H9 (cell line): ENCODE measurements at regions not wholly inside any gene's neighbourhood (a gene's known extent, or its start where the extent isn't known, plus 50 kb on each side); places are given as distances from the start of the nearest gene placed in this dataset.

Experiments used
- DNase-seq: peaks from one replicate; pipeline ENCODE4 v3.0.0-alpha.2; 2017
- H2AFZ ChIP-seq: one replicate; pipeline ENCODE4 v1.6.1; 2013; ENCODE audit warnings: mild to moderate bottlenecking, low read length, control low read depth, moderate library complexity
- H2AK5ac ChIP-seq: 2 replicates; pipeline ENCODE4 v1.6.1; 2013; ENCODE audit warnings: low read length, control low read depth, mixed read lengths; ENCODE audit not compliant: insufficient read length
- H2BK120ac ChIP-seq: one replicate; pipeline ENCODE4 v1.6.1; 2013; ENCODE audit warnings: low read depth, mild to moderate bottlenecking, low read length, control low read depth, inconsistent platforms; ENCODE audit not compliant: poor library complexity, severe bottlenecking
- H2BK12ac ChIP-seq: 2 replicates; pipeline ENCODE4 v1.6.1; 2013; ENCODE audit warnings: low read length, control low read depth, mixed read lengths, low read depth; ENCODE audit not compliant: insufficient read length
- H2BK15ac ChIP-seq: 2 replicates; pipeline ENCODE4 v1.6.1; 2013; ENCODE audit warnings: low read depth, low read length, control low read depth
- H2BK20ac ChIP-seq: one replicate; pipeline ENCODE4 v1.6.1; 2013; ENCODE audit warnings: low read depth, mild to moderate bottlenecking, low read length, control low read depth, inconsistent platforms; ENCODE audit not compliant: poor library complexity, severe bottlenecking
- H2BK5ac ChIP-seq: 2 replicates; pipeline ENCODE4 v1.6.1; 2013; ENCODE audit warnings: low read length, control low read depth, mixed read lengths; ENCODE audit not compliant: insufficient read length
- H3K14ac ChIP-seq: 2 replicates; pipeline ENCODE4 v1.6.1; 2013; ENCODE audit warnings: low read length, control low read depth; ENCODE audit not compliant: insufficient read depth
- H3K18ac ChIP-seq: 2 replicates; pipeline ENCODE4 v1.6.1; 2013; ENCODE audit warnings: low read depth, mild to moderate bottlenecking, mixed read lengths, low read length, control low read depth; ENCODE audit not compliant: insufficient read length
- H3K23ac ChIP-seq: 2 replicates; pipeline ENCODE4 v1.6.1; 2013; ENCODE audit warnings: low read length, control low read depth, mixed read lengths, low read depth; ENCODE audit not compliant: insufficient read length
- H3K23me2 ChIP-seq: 2 replicates; pipeline ENCODE4 v1.6.1; 2013; ENCODE audit warnings: low read depth, mild to moderate bottlenecking, mixed read lengths, low read length, control low read depth; ENCODE audit not compliant: insufficient read length, poor library complexity, severe bottlenecking
- H3K27ac ChIP-seq: 2 replicates; pipeline ENCODE4 v1.5.1; 2013; ENCODE audit warnings: low read length, control low read depth, mixed read lengths, low read depth; ENCODE audit not compliant: insufficient read length
- H3K27me3 ChIP-seq: 2 replicates; pipeline ENCODE4 v1.6.1; 2013; ENCODE audit warnings: low read length, control low read depth, inconsistent platforms; ENCODE audit not compliant: insufficient read depth
- H3K4ac ChIP-seq: 2 replicates; pipeline ENCODE4 v1.6.1; 2013; ENCODE audit warnings: low read depth, mild to moderate bottlenecking, control low read depth, inconsistent platforms, low read length, moderate library complexity
- H3K4me1 ChIP-seq: 2 replicates; pipeline ENCODE4 v1.6.1; 2013; ENCODE audit warnings: low read length, control low read depth, inconsistent platforms; ENCODE audit not compliant: insufficient read depth
- H3K4me2 ChIP-seq: 2 replicates; pipeline ENCODE4 v1.6.1; 2013; ENCODE audit warnings: low read length, control low read depth, mixed read lengths; ENCODE audit not compliant: insufficient read length, insufficient read depth
- H3K56ac ChIP-seq: 2 replicates; pipeline ENCODE4 v1.6.1; 2013; ENCODE audit warnings: low read depth, mild to moderate bottlenecking, mixed read lengths, low read length, control low read depth; ENCODE audit not compliant: insufficient read length
- H3K79me1 ChIP-seq: 2 replicates; pipeline ENCODE4 v1.6.1; 2013; ENCODE audit warnings: low read depth, mild to moderate bottlenecking, moderate library complexity, low read length, control low read depth, inconsistent platforms; ENCODE audit not compliant: insufficient read depth, poor library complexity, severe bottlenecking
- H3K79me2 ChIP-seq: 2 replicates; pipeline ENCODE4 v1.6.1; 2013; ENCODE audit warnings: low read length, control low read depth, inconsistent platforms; ENCODE audit not compliant: insufficient read depth
- H3K9ac ChIP-seq: 2 replicates; pipeline ENCODE4 v1.6.1; 2013; ENCODE audit warnings: low read length, control low read depth, mixed read lengths; ENCODE audit not compliant: insufficient read length; ENCODE audit errors: extremely low read depth
- H3K9me3 ChIP-seq: one replicate; pipeline ENCODE4 v1.6.1; 2013; ENCODE audit warnings: low read depth, low read length, inconsistent platforms; ENCODE audit not compliant: control insufficient read depth
- H3T11ph ChIP-seq: one replicate; pipeline ENCODE4 v1.6.1; 2013; ENCODE audit warnings: mild to moderate bottlenecking, low read length, control low read depth, inconsistent platforms
- H4K20me1 ChIP-seq: one replicate; pipeline ENCODE4 v1.6.1; 2013; ENCODE audit not compliant: control insufficient read depth, insufficient read length, insufficient read depth
- H4K5ac ChIP-seq: 2 replicates; pipeline ENCODE4 v1.6.1; 2013; ENCODE audit warnings: low read depth, mild to moderate bottlenecking, mixed read lengths, low read length, control low read depth; ENCODE audit not compliant: insufficient read length
- H4K8ac ChIP-seq: replicated peaks from 2 replicates; pipeline ENCODE4 v1.6.1; 2013; ENCODE audit warnings: low read length, control low read depth, mixed read lengths, low read depth; ENCODE audit not compliant: insufficient read length
- H4K91ac ChIP-seq: 2 replicates; pipeline ENCODE4 v1.6.1; 2013; ENCODE audit warnings: low read depth, mild to moderate bottlenecking, moderate library complexity, mixed read lengths, low read length, control low read depth; ENCODE audit not compliant: insufficient read length
- H3K27ac Mint-ChIP-seq, 3 experiments: 2 replicates in 2 of 3; 3 replicates in 1 of 3; pipeline ENCODE4 v1.8.0; 2020 to 2021; ENCODE audit warnings: mixed read lengths in 3 of 3, mild to moderate bottlenecking in 1 of 3, moderate library complexity in 1 of 3
- H3K27me3 Mint-ChIP-seq: 2 replicates; pipeline ENCODE4 v1.8.0; 2021; ENCODE audit warnings: low read depth, mild to moderate bottlenecking, moderate library complexity, mixed read lengths
- H3K36me3 Mint-ChIP-seq, 3 experiments: 2 replicates in 2 of 3; 3 replicates in 1 of 3; pipeline ENCODE4 v1.8.0; 2020 to 2021; ENCODE audit warnings: low read depth in 3 of 3, mixed read lengths in 3 of 3; ENCODE audit not compliant: insufficient read depth in 1 of 3
- H3K4me1 Mint-ChIP-seq, 2 experiments: 2 replicates each; pipeline ENCODE4 v1.8.0; 2020; ENCODE audit warnings: mixed read lengths in 2 of 2
- H3K4me3 Mint-ChIP-seq, 2 experiments: 2 replicates in 1 of 2; 3 replicates in 1 of 2; pipeline ENCODE4 v1.8.0; 2020 to 2021; ENCODE audit warnings: mild to moderate bottlenecking in 2 of 2, mixed read lengths in 2 of 2, moderate library complexity in 1 of 2
- H3K9me3 Mint-ChIP-seq, 2 experiments: 2 replicates in 1 of 2; 3 replicates in 1 of 2; pipeline ENCODE4 v1.8.0; 2020; ENCODE audit warnings: mild to moderate bottlenecking in 2 of 2, mixed read lengths in 2 of 2, moderate library complexity in 1 of 2
- CTCF ChIP-seq: fragments of 200-600 bp; sonication (generic); conservative IDR thresholded peaks from 3 replicates; pipeline ENCODE4 v1.8.0; 2021; ENCODE audit warnings: antibody characterized with exemption, mild to moderate bottlenecking
- WGBS: extraction: QIAGEN DNeasy Blood & Tissue Kit; methylation state at CpG from one replicate; pipeline ENCODE4 v1.1.7; 2013; ENCODE audit warnings: missing lambda C conversion rate, low lambda C conversion rate, mixed read lengths; ENCODE audit not compliant: insufficient read length; ENCODE audit errors: extremely low coverage; 5-methylcytosine and 5-hydroxymethylcytosine counted together

DNA sequence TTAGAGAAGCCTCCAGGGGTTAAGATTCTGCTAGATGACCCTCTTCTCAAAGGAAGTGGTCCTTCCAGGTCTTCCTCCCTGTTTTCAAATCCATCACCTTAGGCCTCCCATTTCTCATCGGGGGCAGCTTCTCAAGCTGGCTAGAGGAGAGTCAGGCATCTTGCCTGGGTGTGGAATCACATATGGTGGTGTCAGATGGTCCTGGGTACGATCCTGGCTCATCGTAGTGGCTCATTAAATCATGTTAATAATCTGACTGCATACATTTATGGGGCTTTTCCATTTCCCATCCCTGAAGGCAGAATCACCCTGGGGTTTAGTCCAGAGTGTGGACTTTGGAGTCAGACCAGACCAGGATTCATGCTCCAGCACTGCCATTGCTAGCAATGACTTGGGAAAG is 132.6 kb downstream of the RPS24 start:
- H3K23me2 ChIP-seq, result no peaks in the 10 kb centered on the region
- H3K9me3 ChIP-seq, result no peaks in the 10 kb centered on the region
- H4K8ac ChIP-seq, result no peak overlapping the region
- no peak overlapping the region for H3T11ph ChIP-seq
- no peak overlapping the region for H3K4ac ChIP-seq
- no peaks in the 10 kb centered on the region for H3K79me2 ChIP-seq
- H3K36me3 Mint-ChIP-seq, result no peaks in the 10 kb centered on the region
- H3K4me1 ChIP-seq, result peaks cover 3% of the 10 kb centered on the region; the same call in 1 of the 2 replicates
- no peak overlapping the region for H3K27ac ChIP-seq
- no peak overlapping the region for H2BK20ac ChIP-seq
- no peak overlapping the region for H2BK15ac ChIP-seq
- H3K9ac ChIP-seq, result no peak overlapping the region
- no peak overlapping the region for H3K18ac ChIP-seq
- H3K23ac ChIP-seq, result no peak overlapping the region
- no peaks in the 10 kb centered on the region for H3K79me1 ChIP-seq
- no peak overlapping the region for H2BK5ac ChIP-seq
- H3K4me2 ChIP-seq, result no peak overlapping the region
- no peaks in the 10 kb centered on the region; a peak in 3 of 5 replicates for H3K9me3 Mint-ChIP-seq
- no peak overlapping the region for H3K56ac ChIP-seq
- H3K14ac ChIP-seq, result no peak overlapping the region
- H3K27me3 Mint-ChIP-seq, result peaks cover 4% of the 10 kb centered on the region; the same call in 1 of the 2 replicates
- no peak overlapping the region for H3K27ac Mint-ChIP-seq
- H4K20me1 ChIP-seq, result no peaks in the 10 kb centered on the region
- no peak overlapping the region for H2BK12ac ChIP-seq
- no peaks in the 10 kb centered on the region for H3K27me3 ChIP-seq
- peaks cover 7 to 34% of the 10 kb centered on the region in 2 experiments for H3K4me1 Mint-ChIP-seq
- no peak overlapping the region for H4K91ac ChIP-seq
- no CpG with 5 or more reads among the region's 3 CpGs for WGBS
- no peak overlapping the region for H2AFZ ChIP-seq
- H3K4me3 Mint-ChIP-seq, result no peak overlapping the region
- no peak overlapping the region for H2BK120ac ChIP-seq
- no peak overlapping the region for H4K5ac ChIP-seq
- no peak overlapping the region for H2AK5ac ChIP-seq
- TF ChIP-seq CTCF, result no peak
- DNase-seq, result no peak
